ENCODE measurements at regions not wholly inside any gene's neighbourhood (a gene's known extent, or its start where the extent isn't known, plus 50 kb on each side); places are given as distances from the start of the nearest gene placed in this dataset.

GRCh38 chr17:77481476-77482374 lies 341.0 kb downstream of the SEC14L1 start:
- H3K27me3 ChIP-seq: no peaks in the 10 kb centered on the region
- H3K36me3 ChIP-seq: peaks cover 4% of the 10 kb centered on the region
- TF ChIP-seq, protein P1, sequence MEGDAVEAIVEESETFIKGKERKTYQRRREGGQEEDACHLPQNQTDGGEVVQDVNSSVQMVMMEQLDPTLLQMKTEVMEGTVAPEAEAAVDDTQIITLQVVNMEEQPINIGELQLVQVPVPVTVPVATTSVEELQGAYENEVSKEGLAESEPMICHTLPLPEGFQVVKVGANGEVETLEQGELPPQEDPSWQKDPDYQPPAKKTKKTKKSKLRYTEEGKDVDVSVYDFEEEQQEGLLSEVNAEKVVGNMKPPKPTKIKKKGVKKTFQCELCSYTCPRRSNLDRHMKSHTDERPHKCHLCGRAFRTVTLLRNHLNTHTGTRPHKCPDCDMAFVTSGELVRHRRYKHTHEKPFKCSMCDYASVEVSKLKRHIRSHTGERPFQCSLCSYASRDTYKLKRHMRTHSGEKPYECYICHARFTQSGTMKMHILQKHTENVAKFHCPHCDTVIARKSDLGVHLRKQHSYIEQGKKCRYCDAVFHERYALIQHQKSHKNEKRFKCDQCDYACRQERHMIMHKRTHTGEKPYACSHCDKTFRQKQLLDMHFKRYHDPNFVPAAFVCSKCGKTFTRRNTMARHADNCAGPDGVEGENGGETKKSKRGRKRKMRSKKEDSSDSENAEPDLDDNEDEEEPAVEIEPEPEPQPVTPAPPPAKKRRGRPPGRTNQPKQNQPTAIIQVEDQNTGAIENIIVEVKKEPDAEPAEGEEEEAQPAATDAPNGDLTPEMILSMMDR (IDR thresholded peaks at IDR 0.05): no peak
- TF ChIP-seq POLR2A (IDR thresholded peaks at IDR 0.05): no peak
- H3K4me3 ChIP-seq: no peak overlapping the region
- no peak for DNase-seq (ENCODE audit: low spot score in 2 of 2)
- H3K4me1 ChIP-seq: peaks cover 23 to 25% of the 10 kb centered on the region in 2 donors
- peak overlapping the region in 1 of 2 donors; percentile 82 for H3K27ac ChIP-seq
- intact Hi-C loops (cut with DNase I; ENCODE audit: low total_unique reads): loop anchor here (10.0 kb wide), 1 partner anchor 47 kb away; no protein-coding TSS in a partner anchor
- H3K9me3 ChIP-seq: no peaks in the 10 kb centered on the region

GRCh38 chr17:77482375-77483127 lies 341.8 kb downstream of the SEC14L1 start:
- Histone ChIP-seq H3K4me1 (peaks cover 16 to 20% of the 10 kb centered on the region in 2 donors), H3K27ac (peak overlapping the region in 1 of 2 donors; percentile 19)
- TF ChIP-seq POLR2A (IDR thresholded peaks at IDR 0.05) (no peak), POLR2AphosphoS5 (IDR thresholded peaks at IDR 0.05) (no peak)
- TF ChIP-seq, protein P1 (IDR thresholded peaks at IDR 0.05): no peak

DNA sequence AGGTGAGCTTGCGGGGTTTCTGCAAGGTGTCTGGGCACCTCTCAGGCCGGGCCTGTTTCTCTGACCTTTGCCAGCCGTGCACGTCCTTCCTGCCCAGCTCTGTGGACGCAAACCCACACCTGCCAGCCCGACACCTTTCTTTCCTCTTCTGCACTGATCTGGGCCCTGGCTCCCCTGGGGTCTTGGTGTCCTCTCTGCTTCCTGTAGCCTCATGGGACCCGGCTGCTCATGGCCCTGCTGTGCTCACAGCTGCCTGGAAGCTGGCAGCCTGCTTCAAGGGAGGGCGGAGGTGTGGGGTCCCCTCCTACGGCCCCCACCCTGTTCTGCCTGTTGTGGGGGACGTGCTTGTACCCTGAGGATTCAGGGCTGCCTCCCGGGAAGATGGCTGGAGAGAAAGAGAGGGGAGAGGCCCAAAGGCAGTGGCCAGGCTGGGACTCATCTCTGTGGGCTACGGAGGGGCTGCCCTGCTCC lies 342.4 kb downstream of the SEC14L1 start:
- Histone ChIP-seq H3K27ac (peak overlapping the region in 1 of 2 donors; percentile 19), H3K4me3 (no peak overlapping the region), H3K27me3 (no peaks in the 10 kb centered on the region), H3K36me3 (peaks cover 4% of the 10 kb centered on the region), H3K4me1 (peaks cover 12 to 15% of the 10 kb centered on the region in 2 donors), H3K9me3 (no peaks in the 10 kb centered on the region)
- no peak for DNase-seq (ENCODE audit: low spot score in 2 of 2)
- intact Hi-C loops (cut with DNase I; ENCODE audit: low total_unique reads): loop anchor here (10.0 kb wide), 1 partner anchor 48 kb away; no protein-coding TSS in a partner anchor
- no peak for TF ChIP-seq POLR2AphosphoS5 (IDR thresholded peaks at IDR 0.05)

More at GRCh38 chr17:77482375-77483127, 341.8 kb downstream of the SEC14L1 start:
- H3K9me3 ChIP-seq: no peaks in the 10 kb centered on the region
- peaks cover 4% of the 10 kb centered on the region for H3K36me3 ChIP-seq
- no peak overlapping the region for H3K4me3 ChIP-seq
- intact Hi-C loops (cut with DNase I; ENCODE audit: low total_unique reads): loop anchor here (10.0 kb wide), 1 partner anchor 48 kb away; no protein-coding TSS in a partner anchor
- no peak for DNase-seq (ENCODE audit: low spot score in 2 of 2)
- H3K27me3 ChIP-seq: no peaks in the 10 kb centered on the region

DNA sequence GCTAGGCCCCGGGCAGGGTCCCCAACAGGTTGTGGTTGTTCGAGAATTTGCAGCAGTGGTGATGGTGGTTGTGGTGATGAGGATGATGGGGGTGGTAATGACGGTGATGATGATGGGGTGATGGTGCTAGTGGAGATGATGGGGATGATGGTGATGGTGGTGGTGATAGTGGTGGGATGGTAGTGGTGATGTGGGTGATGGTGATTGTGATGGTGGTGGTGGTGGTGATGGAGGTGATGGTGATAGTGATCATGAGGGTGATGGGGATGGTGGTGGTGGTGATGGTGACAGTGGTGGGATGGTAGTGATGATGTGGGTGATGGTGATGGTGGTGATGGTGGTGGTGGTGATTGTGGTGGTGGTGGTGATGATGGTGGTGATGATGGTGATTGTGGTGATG lies 343.3 kb downstream of the SEC14L1 start:
- no peak overlapping the region for H3K4me3 ChIP-seq
- TF ChIP-seq POLR2AphosphoS5 (IDR thresholded peaks at IDR 0.05): no peak
- TF ChIP-seq, protein P1 (IDR thresholded peaks at IDR 0.05): no peak
- TF ChIP-seq POLR2A (IDR thresholded peaks at IDR 0.05): no peak
- peaks cover 4% of the 10 kb centered on the region for H3K36me3 ChIP-seq
- H3K9me3 ChIP-seq: no peaks in the 10 kb centered on the region
- no peak for DNase-seq (ENCODE audit: low spot score in 2 of 2)
- H3K27me3 ChIP-seq: no peaks in the 10 kb centered on the region
- H3K27ac ChIP-seq: no peak overlapping the region
- peaks cover 12 to 15% of the 10 kb centered on the region in 2 donors for H3K4me1 ChIP-seq
- intact Hi-C loops (cut with DNase I; ENCODE audit: low total_unique reads): loop anchor here (10.0 kb wide), 1 partner anchor 49 kb away; no protein-coding TSS in a partner anchor

GRCh38 chr17:77485089-77485833 lies 344.5 kb downstream of the SEC14L1 start:
- TF ChIP-seq POLR2A (IDR thresholded peaks at IDR 0.05): no peak
- no peak for TF ChIP-seq POLR2AphosphoS5 (IDR thresholded peaks at IDR 0.05)
- TF ChIP-seq, protein P1 (IDR thresholded peaks at IDR 0.05): no peak
- H3K27ac ChIP-seq: no peak overlapping the region
- H3K4me1 ChIP-seq: peaks cover 13 to 15% of the 10 kb centered on the region in 2 donors
- no peak overlapping the region for H3K4me3 ChIP-seq
- H3K36me3 ChIP-seq: peaks cover 4% of the 10 kb centered on the region
- no peaks in the 10 kb centered on the region for H3K9me3 ChIP-seq
- intact Hi-C loops (cut with DNase I; ENCODE audit: low total_unique reads): loop anchor here (10.0 kb wide), 1 partner anchor 50 kb away; no protein-coding TSS in a partner anchor
- no peak for DNase-seq (ENCODE audit: low spot score in 2 of 2)
- no peaks in the 10 kb centered on the region for H3K27me3 ChIP-seq

All from breast epithelium (tissue), 4 donors.